Head of caudate nucleus (tissue), 42 donors: ENCODE measurements at regions not wholly inside any gene's neighbourhood (a gene's known extent, or its start where the extent isn't known, plus 50 kb on each side); places are given as distances from the start of the nearest gene placed in this dataset.
"Not testable (repeated sequence)": the region's sequence is repeated elsewhere in the genome, so short reads cannot be mapped to it uniquely, and the experiment has no call there.

ENCODE experiments used
- DNase-seq, 42 donors: peaks; one replicate each; pipeline versions ENCODE4 v3.0.0 to v3.0.0-alpha.2; 2020 to 2021; ENCODE audit warnings: mixed read lengths in 7 of 42
- intact Hi-C: fragments of 100-400 bp; cut with DNase I; formaldehyde crosslinking; loops from one replicate; pipeline ENCODE4 v1.15.0; 2022

GRCh38 chr2:39558906-39559305, 106.8 kb upstream of the TMEM178A start:
- no peak for DNase-seq
- intact Hi-C loops, result no loop called here

- no peak for DNase-seq
- intact Hi-C loops, result no loop called here
These were observed 102.1 kb upstream of the TMEM178A start for GRCh38 chr2:39563572-39563971.

- DNase-seq, result no peak
- intact Hi-C loops, result no loop called here
These were observed 98.2 kb upstream of the TMEM178A start for GRCh38 chr2:39567507-39567906.

GRCh38 chr2:39568116-39568515, 97.6 kb upstream of the TMEM178A start:
- intact Hi-C loops, result no loop called here
- no peak for DNase-seq

- intact Hi-C loops, result no loop called here
These were observed 97.1 kb upstream of the TMEM178A start for GRCh38 chr2:39568561-39569006.

GRCh38 chr2:39570130-39570555, 95.6 kb upstream of the TMEM178A start:
- intact Hi-C loops, result no loop called here
- no peak for DNase-seq

More at GRCh38 chr2:39568561-39569006, 97.1 kb upstream of the TMEM178A start:
- DNase-seq, result no peak

GRCh38 chr2:39570614-39571013, 95.1 kb upstream of the TMEM178A start:
- intact Hi-C loops, result no loop called here

GRCh38 chr2:39571111-39571731, 94.5 kb upstream of the TMEM178A start:
- peak in 27 of 42 donors; percentile 5 to 80 (median 35) for DNase-seq
- intact Hi-C loops, result no loop called here

More at GRCh38 chr2:39570614-39571013, 95.1 kb upstream of the TMEM178A start:
- DNase-seq, result no peak

- intact Hi-C loops, result no loop called here
These were observed 92.4 kb upstream of the TMEM178A start for GRCh38 chr2:39573276-39573675.

GRCh38 chr2:39581866-39582265, 83.9 kb upstream of the TMEM178A start:
- intact Hi-C loops, result no loop called here
- DNase-seq, result no peak

More at GRCh38 chr2:39573276-39573675, 92.4 kb upstream of the TMEM178A start:
- DNase-seq, result no peak

GRCh38 chr2:39583213-39583612, 82.5 kb upstream of the TMEM178A start:
- intact Hi-C loops, result no loop called here
- no peak for DNase-seq

GRCh38 chr2:39583781-39584180, 81.9 kb upstream of the TMEM178A start:
- DNase-seq, result no peak
- intact Hi-C loops, result no loop called here

GRCh38 chr2:39584283-39584965, 81.3 kb upstream of the TMEM178A start:
- DNase-seq, result peak in 9 of 42 donors; percentile 16 to 51 (median 33)
- intact Hi-C loops, result no loop called here

GRCh38 chr2:39585531-39585930, 80.2 kb upstream of the TMEM178A start:
- DNase-seq, intact Hi-C loops: not testable (repeated sequence)

GRCh38 chr2:39587168-39587567, 78.5 kb upstream of the TMEM178A start:
- intact Hi-C loops, result no loop called here
- no peak for DNase-seq

- DNase-seq, result no peak
- intact Hi-C loops, result no loop called here
These were observed 78.1 kb upstream of the TMEM178A start for GRCh38 chr2:39587641-39588040.

- peak in 19 of 42 donors; percentile 23 to 66 (median 35) for DNase-seq
- intact Hi-C loops, result no loop called here
These were observed 72.0 kb upstream of the TMEM178A start for GRCh38 chr2:39593439-39594393.

- DNase-seq, result no peak
- intact Hi-C loops, result no loop called here
These were observed 70.6 kb upstream of the TMEM178A start for GRCh38 chr2:39595116-39595515.

GRCh38 chr2:39597314-39597713, 68.4 kb upstream of the TMEM178A start:
- DNase-seq, result no peak
- intact Hi-C loops, result no loop called here

GRCh38 chr2:39602616-39603015, 63.1 kb upstream of the TMEM178A start:
- DNase-seq, result no peak
- intact Hi-C loops, result no loop called here
